GM12878 (cell line): ENCODE measurements at regions not wholly inside any gene's neighbourhood (a gene's known extent, or its start where the extent isn't known, plus 50 kb on each side); places are given as distances from the start of the nearest gene placed in this dataset.

Source experiments
- ATAC-seq: fragments of 200-7000 bp; cut with Tn5 transposase; 3 replicates; pipeline ENCODE4 v1.9.1; 2020; ENCODE audit warnings: mild to moderate bottlenecking, moderate library complexity
- BruUV-seq: library from RNA; stranded (reverse); fragments of 400-500 nt; replicated peaks from 2 replicates; lab custom pipeline; 2021; lab: Mats Ljungman, UMichigan
- CTCF ChIA-PET: fragments of 300-600 bp; sonication (Branson Sonifier 250); formaldehyde crosslinking; extraction: SDS; loops from one replicate; lab custom pipeline; 2021; ENCODE audit warnings: inconsistent platforms; lab: Yijun Ruan, JAX
- POLR2A ChIA-PET: fragments of 350-600 bp; formaldehyde crosslinking; extraction: SDS; loops from one replicate; lab custom pipeline; 2021; ENCODE audit warnings: inconsistent platforms; lab: Charles Lee
- RAD21 ChIA-PET: fragments of 300-600 bp; sonication (Branson Sonifier 250); formaldehyde crosslinking; loops from one replicate; lab custom pipeline; 2023; ENCODE audit warnings: antibody characterized with exemption; ENCODE audit not compliant: unreplicated experiment; lab: Charles Lee
- SMC1A ChIA-PET: fragments of 300-600 bp; sonication (Branson Sonifier 250); formaldehyde crosslinking; loops from one replicate; lab custom pipeline; 2023; ENCODE audit not compliant: unreplicated experiment, uncharacterized antibody; lab: Charles Lee
- DNase-seq: peaks from one replicate; pipeline ENCODE4 v3.0.0-alpha.2; 2011; ENCODE audit warnings: low read depth, low spot score
- FAIRE-seq: peaks from 3 replicates; lab custom pipeline; 2011; peaks lifted over from hg19 to GRCh38; lab: Jason Lieb, UNC
- H2AFZ ChIP-seq: 2 replicates; pipeline ENCODE4 v1.6.0; 2011; ENCODE audit warnings: low read depth, low read length, control low read depth; ENCODE audit not compliant: control insufficient read depth
- H3K27ac ChIP-seq: 2 replicates; pipeline ENCODE4 v1.5.1; 2011; ENCODE audit warnings: control low read depth; ENCODE audit not compliant: control insufficient read depth, insufficient read depth
- H3K27me3 ChIP-seq, 2 experiments: replicated peaks in 1 of 2; 2 replicates each; pipeline versions ENCODE4 v1.6.0 to v1.6.1; 2011; ENCODE audit warnings: low read length in 1 of 2; ENCODE audit not compliant: control insufficient read depth in 2 of 2, insufficient read depth in 2 of 2
- H3K36me3 ChIP-seq, 2 experiments: 2 replicates each; pipeline ENCODE4 v1.5.1; 2011; ENCODE audit warnings: low read length in 1 of 2; ENCODE audit not compliant: control insufficient read depth in 2 of 2, insufficient read depth in 2 of 2
- H3K4me1 ChIP-seq: 2 replicates; pipeline ENCODE4 v1.6.1; 2011; ENCODE audit warnings: mild to moderate bottlenecking, low read length, moderate library complexity, mixed read lengths; ENCODE audit not compliant: control insufficient read depth, insufficient read depth
- H3K4me2 ChIP-seq: 2 replicates; pipeline ENCODE4 v1.6.0; 2011; ENCODE audit warnings: control low read depth; ENCODE audit not compliant: control insufficient read depth, insufficient read depth
- H3K4me3 ChIP-seq: fragments of 200-600 bp; sonication (generic); 2 replicates; pipeline ENCODE4 v1.5.1; 2016
- H3K79me2 ChIP-seq: 2 replicates; pipeline ENCODE4 v1.6.0; 2011; ENCODE audit warnings: low read length; ENCODE audit not compliant: control insufficient read depth, insufficient read depth
- H3K9ac ChIP-seq: 2 replicates; pipeline ENCODE4 v1.8.0; 2011; ENCODE audit warnings: low read length, control low read depth, mixed read lengths; ENCODE audit not compliant: control insufficient read depth, insufficient read depth
- H3K9me3 ChIP-seq: replicated peaks from 3 replicates; pipeline ENCODE4 v1.5.1; 2011; ENCODE audit warnings: mild to moderate bottlenecking, low read length; ENCODE audit not compliant: control insufficient read depth, insufficient read depth
- H4K20me1 ChIP-seq: 2 replicates; pipeline ENCODE4 v1.6.0; 2011; ENCODE audit not compliant: control insufficient read depth, insufficient read depth
- BMI1 ChIP-seq: fragments of 450-650 bp; IDR thresholded peaks from 2 replicates; pipeline ENCODE4 v1.6.1; 2016; ENCODE audit warnings: mild to moderate bottlenecking, moderate library complexity, borderline replicate concordance
- EED ChIP-seq: sonication (generic); IDR thresholded peaks from 2 replicates; pipeline ENCODE4 v1.6.1; 2016; ENCODE audit warnings: antibody characterized with exemption, low read depth
- ETV6 ChIP-seq, 2 experiments: fragments of 450-650 bp in 1 of 2; IDR thresholded peaks in 1 of 2; conservative IDR thresholded peaks in 1 of 2; 2 replicates each; pipeline ENCODE4 v1.6.1; 2014; ENCODE audit warnings: antibody characterized with exemption in 1 of 2, borderline replicate concordance in 1 of 2, low read depth in 1 of 2, mild to moderate bottlenecking in 1 of 2, moderate library complexity in 1 of 2
- FOS ChIP-seq: IDR thresholded peaks from 3 replicates; pipeline ENCODE4 v1.6.1; 2011; ENCODE audit warnings: borderline replicate concordance; ENCODE audit not compliant: insufficient read length; ENCODE audit errors: extremely low read depth
- HDAC6 ChIP-seq: fragments of 200-600 bp; sonication (generic); IDR thresholded peaks from one replicate; pipeline ENCODE4 v1.8.0; 2017; ENCODE audit warnings: antibody characterized with exemption; ENCODE audit not compliant: unreplicated experiment
- IRF4 ChIP-seq: IDR thresholded peaks from 2 replicates; pipeline ENCODE4 v1.6.1; 2011; ENCODE audit warnings: low read depth, low read length
- KAT2A ChIP-seq: conservative IDR thresholded peaks from 2 replicates; pipeline ENCODE4 v1.6.1; 2011; ENCODE audit warnings: low read depth, low read length; ENCODE audit not compliant: control insufficient read depth
- MYC ChIP-seq: IDR thresholded peaks from 2 replicates; pipeline ENCODE4 v1.6.1; 2011; ENCODE audit warnings: mild to moderate bottlenecking, low read length, moderate library complexity, inconsistent platforms; ENCODE audit not compliant: insufficient read depth, insufficient replicate concordance, insufficient read length, severe bottlenecking
- NFYA ChIP-seq: IDR thresholded peaks from 2 replicates; pipeline ENCODE4 v1.6.1; 2011; ENCODE audit warnings: low read depth, mild to moderate bottlenecking, low read length, improper control_type of control experiment, borderline replicate concordance
- NRF1 ChIP-seq: conservative IDR thresholded peaks from 2 replicates; pipeline ENCODE4 v1.6.1; 2011; ENCODE audit warnings: mild to moderate bottlenecking, low read depth, low read length, improper control_type of control experiment
- TCF7 ChIP-seq: IDR thresholded peaks from 2 replicates; pipeline ENCODE4 v1.6.1; 2014; ENCODE audit warnings: antibody characterized with exemption, borderline replicate concordance
- WRNIP1 ChIP-seq: IDR thresholded peaks from 2 replicates; pipeline ENCODE4 v1.6.1; 2011; ENCODE audit warnings: low read depth, low read length, improper control_type of control experiment, borderline replicate concordance
- ZNF207 ChIP-seq: fragments of 450-650 bp; IDR thresholded peaks from 2 replicates; pipeline ENCODE4 v1.6.1; 2014; ENCODE audit warnings: antibody characterized with exemption, mild to moderate bottlenecking, borderline replicate concordance
- WGBS: methylation state at CpG from one replicate; pipeline ENCODE4 v1.1.6; 2016; ENCODE audit warnings: low lambda C conversion rate; ENCODE audit not compliant: insufficient replicate concordance, insufficient coverage; ENCODE audit errors: missing lambda C conversion rate; 5-methylcytosine and 5-hydroxymethylcytosine counted together
- in situ Hi-C: fragments of 300-500 bp; cut with MboI; formaldehyde crosslinking; loops from 9 replicates; pipeline ENCODE4 v1.14.3; 2018; ENCODE audit warnings: mixed read lengths
- intact Hi-C: fragments of 100-400 bp; cut with micrococcal nuclease; formaldehyde crosslinking; loops from one replicate; pipeline ENCODE4 v1.14.2; 2022; ENCODE audit not compliant: unreplicated experiment
- TF ChIP-seq, protein P1 (sequence below): fragments of 450-650 bp; IDR thresholded peaks from 2 replicates; pipeline ENCODE4 v1.6.1; 2016; ENCODE audit warnings: mild to moderate bottlenecking
- TF ChIP-seq, protein P2 (sequence below): fragments of 450-650 bp; IDR thresholded peaks from 2 replicates; pipeline ENCODE4 v1.6.1; 2017; ENCODE audit warnings: mild to moderate bottlenecking

DNA sequence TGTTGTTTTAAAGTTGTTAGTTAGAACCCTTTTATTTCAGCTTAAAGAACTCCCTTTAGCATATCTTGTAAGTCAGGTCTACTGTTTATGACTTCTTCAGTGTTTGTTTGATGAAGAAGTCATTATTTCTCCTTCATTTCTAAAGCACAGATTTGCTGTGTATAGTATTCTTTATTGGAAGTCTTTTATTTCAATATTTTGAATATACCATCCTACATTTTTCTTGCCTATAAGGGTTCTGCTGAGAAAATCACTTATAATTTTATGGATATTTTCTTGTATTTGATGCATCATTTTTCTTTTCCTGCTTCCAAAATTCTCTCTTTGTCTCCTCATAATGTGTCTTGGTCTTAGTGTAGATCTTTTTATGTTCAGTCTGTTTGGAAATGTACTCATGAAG lies 134.5 kb downstream of the CPXCR1 start:
- Histone ChIP-seq H4K20me1 (no peaks in the 10 kb centered on the region), H3K9ac (no peak overlapping the region), H3K79me2 (no peaks in the 10 kb centered on the region), H3K4me3 (no peak overlapping the region), H3K4me2 (no peak overlapping the region), H3K9me3 (no peaks in the 10 kb centered on the region), H3K4me1 (no peaks in the 10 kb centered on the region), H3K36me3 (no peaks in the 10 kb centered on the region), H3K27me3 (no peaks in the 10 kb centered on the region), H3K27ac (no peak overlapping the region), H2AFZ (no peak overlapping the region)
- no TSS peak for BruUV-seq
- FAIRE-seq: no peak
- ChIA-PET RAD21 (no interaction called here), CTCF (no interaction called here), POLR2A (no interaction called here), SMC1A (interaction anchor here (0.9 to 1.2 kb wide), 2 partner anchors 11 to 13 kb away, joined by 4 to 5 read pairs; no protein-coding TSS in a partner anchor)
- intact Hi-C loops (no loop called here), in situ Hi-C loops (no loop called here)
- DNase-seq: no peak
- no peak for ATAC-seq
- TF ChIP-seq ZNF207: no peak
- TF ChIP-seq EED: no peak

DNA sequence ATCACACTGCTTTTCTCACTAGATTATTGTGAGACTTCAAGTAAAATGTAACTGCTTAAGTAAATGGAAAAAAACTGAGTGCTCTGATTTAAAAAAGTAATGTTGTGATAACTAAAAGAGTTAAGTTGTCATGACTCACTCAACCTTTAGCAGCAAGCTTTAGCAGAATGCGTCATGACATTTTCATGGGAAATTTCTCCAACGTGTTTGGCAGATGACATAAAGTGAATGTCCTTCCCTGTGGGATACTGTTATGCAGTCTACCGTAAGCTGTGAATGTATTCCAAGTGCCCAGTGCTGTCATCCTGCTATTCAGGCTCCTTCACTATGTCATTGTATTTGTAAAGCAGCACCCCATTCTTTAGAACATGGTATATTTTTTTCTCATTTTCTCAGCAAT lies 136.2 kb downstream of the CPXCR1 start:
- no peak overlapping the region for H3K4me3 ChIP-seq
- DNase-seq (no peak), FAIRE-seq (no peak), ATAC-seq (no peak)
- H3K79me2 ChIP-seq: no peaks in the 10 kb centered on the region
- ChIA-PET CTCF (no interaction called here), SMC1A (no interaction called here), POLR2A (no interaction called here)
- H3K36me3 ChIP-seq: no peaks in the 10 kb centered on the region
- in situ Hi-C loops (no loop called here), intact Hi-C loops (no loop called here)
- no peaks in the 10 kb centered on the region for H3K9me3 ChIP-seq
- WGBS: 27% methylated on average over 3 of the region's 3 CpGs
- no peaks in the 10 kb centered on the region for H3K4me1 ChIP-seq
- H3K9ac ChIP-seq: no peak overlapping the region
- H4K20me1 ChIP-seq: no peaks in the 10 kb centered on the region
- no peak overlapping the region for H2AFZ ChIP-seq
- BruUV-seq: no TSS peak
- H3K27me3 ChIP-seq: no peaks in the 10 kb centered on the region
- H3K4me2 ChIP-seq: no peak overlapping the region
- no peak overlapping the region for H3K27ac ChIP-seq
- TF ChIP-seq BMI1 (no peak), ETV6 (conservative IDR thresholded peaks at IDR 0.05 in 1 of 2, IDR thresholded peaks at IDR 0.05 in 1 of 2; ENCODE audit: borderline replicate concordance in 1 of 2, low read depth in 1 of 2) (no peak), TCF7 (no peak), MYC (no peak), NFYA (no peak), HDAC6 (no peak), IRF4 (no peak), FOS (no peak), NRF1 (no peak), WRNIP1 (no peak), KAT2A (no peak)
- TF ChIP-seq, protein P1, sequence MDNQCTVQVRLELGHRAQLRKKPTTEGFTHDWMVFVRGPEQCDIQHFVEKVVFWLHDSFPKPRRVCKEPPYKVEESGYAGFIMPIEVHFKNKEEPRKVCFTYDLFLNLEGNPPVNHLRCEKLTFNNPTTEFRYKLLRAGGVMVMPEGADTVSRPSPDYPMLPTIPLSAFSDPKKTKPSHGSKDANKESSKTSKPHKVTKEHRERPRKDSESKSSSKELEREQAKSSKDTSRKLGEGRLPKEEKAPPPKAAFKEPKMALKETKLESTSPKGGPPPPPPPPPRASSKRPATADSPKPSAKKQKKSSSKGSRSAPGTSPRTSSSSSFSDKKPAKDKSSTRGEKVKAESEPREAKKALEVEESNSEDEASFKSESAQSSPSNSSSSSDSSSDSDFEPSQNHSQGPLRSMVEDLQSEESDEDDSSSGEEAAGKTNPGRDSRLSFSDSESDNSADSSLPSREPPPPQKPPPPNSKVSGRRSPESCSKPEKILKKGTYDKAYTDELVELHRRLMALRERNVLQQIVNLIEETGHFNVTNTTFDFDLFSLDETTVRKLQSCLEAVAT: no peak
- TF ChIP-seq, protein P2, sequence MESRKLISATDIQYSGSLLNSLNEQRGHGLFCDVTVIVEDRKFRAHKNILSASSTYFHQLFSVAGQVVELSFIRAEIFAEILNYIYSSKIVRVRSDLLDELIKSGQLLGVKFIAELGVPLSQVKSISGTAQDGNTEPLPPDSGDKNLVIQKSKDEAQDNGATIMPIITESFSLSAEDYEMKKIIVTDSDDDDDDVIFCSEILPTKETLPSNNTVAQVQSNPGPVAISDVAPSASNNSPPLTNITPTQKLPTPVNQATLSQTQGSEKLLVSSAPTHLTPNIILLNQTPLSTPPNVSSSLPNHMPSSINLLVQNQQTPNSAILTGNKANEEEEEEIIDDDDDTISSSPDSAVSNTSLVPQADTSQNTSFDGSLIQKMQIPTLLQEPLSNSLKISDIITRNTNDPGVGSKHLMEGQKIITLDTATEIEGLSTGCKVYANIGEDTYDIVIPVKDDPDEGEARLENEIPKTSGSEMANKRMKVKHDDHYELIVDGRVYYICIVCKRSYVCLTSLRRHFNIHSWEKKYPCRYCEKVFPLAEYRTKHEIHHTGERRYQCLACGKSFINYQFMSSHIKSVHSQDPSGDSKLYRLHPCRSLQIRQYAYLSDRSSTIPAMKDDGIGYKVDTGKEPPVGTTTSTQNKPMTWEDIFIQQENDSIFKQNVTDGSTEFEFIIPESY: no peak
- TF ChIP-seq, all 136 proteins: peak for 0
- RAD21 ChIA-PET: no interaction called here
